ENCODE measurements at regions not wholly inside any gene's neighbourhood (a gene's known extent, or its start where the extent isn't known, plus 50 kb on each side); places are given as distances from the start of the nearest gene placed in this dataset.

- TF ChIP-seq, protein P1, sequence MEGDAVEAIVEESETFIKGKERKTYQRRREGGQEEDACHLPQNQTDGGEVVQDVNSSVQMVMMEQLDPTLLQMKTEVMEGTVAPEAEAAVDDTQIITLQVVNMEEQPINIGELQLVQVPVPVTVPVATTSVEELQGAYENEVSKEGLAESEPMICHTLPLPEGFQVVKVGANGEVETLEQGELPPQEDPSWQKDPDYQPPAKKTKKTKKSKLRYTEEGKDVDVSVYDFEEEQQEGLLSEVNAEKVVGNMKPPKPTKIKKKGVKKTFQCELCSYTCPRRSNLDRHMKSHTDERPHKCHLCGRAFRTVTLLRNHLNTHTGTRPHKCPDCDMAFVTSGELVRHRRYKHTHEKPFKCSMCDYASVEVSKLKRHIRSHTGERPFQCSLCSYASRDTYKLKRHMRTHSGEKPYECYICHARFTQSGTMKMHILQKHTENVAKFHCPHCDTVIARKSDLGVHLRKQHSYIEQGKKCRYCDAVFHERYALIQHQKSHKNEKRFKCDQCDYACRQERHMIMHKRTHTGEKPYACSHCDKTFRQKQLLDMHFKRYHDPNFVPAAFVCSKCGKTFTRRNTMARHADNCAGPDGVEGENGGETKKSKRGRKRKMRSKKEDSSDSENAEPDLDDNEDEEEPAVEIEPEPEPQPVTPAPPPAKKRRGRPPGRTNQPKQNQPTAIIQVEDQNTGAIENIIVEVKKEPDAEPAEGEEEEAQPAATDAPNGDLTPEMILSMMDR (IDR thresholded peaks at IDR 0.05), result no peak
- no peak for TF ChIP-seq TCF7L2 (IDR thresholded peaks at IDR 0.05; ENCODE audit: low read depth, low read length)
Measured at GRCh38 chr4:84417997-84418709, 80.9 kb downstream of the NKX6-1 start.
